ENCODE measurements at regions not wholly inside any gene's neighbourhood (a gene's known extent, or its start where the extent isn't known, plus 50 kb on each side); places are given as distances from the start of the nearest gene placed in this dataset.

DNA sequence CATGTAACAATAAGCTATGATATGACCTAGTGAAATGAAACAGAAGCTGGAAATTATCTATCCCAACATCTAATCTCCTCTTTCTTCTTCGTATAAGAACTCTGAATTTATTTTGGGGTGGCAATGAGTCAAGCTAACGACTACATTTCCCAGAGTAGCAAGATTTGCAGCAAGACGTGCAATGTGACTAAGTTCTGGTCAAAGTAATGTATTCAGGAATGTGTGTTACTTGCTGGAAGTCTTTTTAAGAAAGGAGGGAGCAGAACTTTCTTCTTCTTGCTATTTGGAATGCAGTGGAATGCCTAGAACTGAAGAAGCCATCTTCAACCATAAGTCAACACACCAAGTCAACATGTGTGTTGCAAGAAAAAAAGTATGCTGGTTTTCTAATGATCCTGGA is 406.6 kb upstream of the MEF2C start:
- TF ChIP-seq, protein P1, sequence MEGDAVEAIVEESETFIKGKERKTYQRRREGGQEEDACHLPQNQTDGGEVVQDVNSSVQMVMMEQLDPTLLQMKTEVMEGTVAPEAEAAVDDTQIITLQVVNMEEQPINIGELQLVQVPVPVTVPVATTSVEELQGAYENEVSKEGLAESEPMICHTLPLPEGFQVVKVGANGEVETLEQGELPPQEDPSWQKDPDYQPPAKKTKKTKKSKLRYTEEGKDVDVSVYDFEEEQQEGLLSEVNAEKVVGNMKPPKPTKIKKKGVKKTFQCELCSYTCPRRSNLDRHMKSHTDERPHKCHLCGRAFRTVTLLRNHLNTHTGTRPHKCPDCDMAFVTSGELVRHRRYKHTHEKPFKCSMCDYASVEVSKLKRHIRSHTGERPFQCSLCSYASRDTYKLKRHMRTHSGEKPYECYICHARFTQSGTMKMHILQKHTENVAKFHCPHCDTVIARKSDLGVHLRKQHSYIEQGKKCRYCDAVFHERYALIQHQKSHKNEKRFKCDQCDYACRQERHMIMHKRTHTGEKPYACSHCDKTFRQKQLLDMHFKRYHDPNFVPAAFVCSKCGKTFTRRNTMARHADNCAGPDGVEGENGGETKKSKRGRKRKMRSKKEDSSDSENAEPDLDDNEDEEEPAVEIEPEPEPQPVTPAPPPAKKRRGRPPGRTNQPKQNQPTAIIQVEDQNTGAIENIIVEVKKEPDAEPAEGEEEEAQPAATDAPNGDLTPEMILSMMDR (IDR thresholded peaks at IDR 0.05), result no peak
- TF ChIP-seq POLR2A (IDR thresholded peaks at IDR 0.05; ENCODE audit: low read depth) (no peak), POLR2AphosphoS5 (IDR thresholded peaks at IDR 0.05) (no peak), EP300 (IDR thresholded peaks at IDR 0.05) (no peak)

GRCh38 chr5:89287964-89288363 is 405.0 kb upstream of the MEF2C start:
- H3K27ac ChIP-seq (replicated peaks in 1 of 4), result no peak overlapping the region

More for the DNA sequence above, 406.6 kb upstream of the MEF2C start:
- H3K27ac ChIP-seq (replicated peaks in 1 of 4), result no peak overlapping the region
- intact Hi-C loops (cut with DNase I), result no loop called here
- no peaks in the 10 kb centered on the region for H3K4me1 ChIP-seq
- no peak overlapping the region for H3K4me3 ChIP-seq
- H3K27me3 ChIP-seq, result no peaks in the 10 kb centered on the region
- no peaks in the 10 kb centered on the region for H3K36me3 ChIP-seq
- H3K9me3 ChIP-seq, result no peaks in the 10 kb centered on the region
- DNase-seq (ENCODE audit: extremely low spot score), result no peak
- WGBS, result 72% methylated on average over 3 of the region's 3 CpGs

GRCh38 chr5:89286320-89286719 is 403.3 kb upstream of the MEF2C start:
- H3K36me3 ChIP-seq, result no peaks in the 10 kb centered on the region
- no peaks in the 10 kb centered on the region for H3K9me3 ChIP-seq
- intact Hi-C loops (cut with DNase I), result no loop called here
- TF ChIP-seq EP300 (IDR thresholded peaks at IDR 0.05), result no peak
- TF ChIP-seq, protein P1 (IDR thresholded peaks at IDR 0.05), result no peak
- no peak for TF ChIP-seq POLR2A (IDR thresholded peaks at IDR 0.05; ENCODE audit: low read depth)
- no peak for TF ChIP-seq POLR2AphosphoS5 (IDR thresholded peaks at IDR 0.05)
- no peak overlapping the region for H3K27ac ChIP-seq (replicated peaks in 1 of 4)
- DNase-seq (ENCODE audit: extremely low spot score), result no peak
- no peak overlapping the region for H3K4me3 ChIP-seq
- no peaks in the 10 kb centered on the region for H3K27me3 ChIP-seq
- peaks cover 0 to 7% (median 0%) of the 10 kb centered on the region in 4 donors for H3K4me1 ChIP-seq
- 91% methylated on average over 3 of the region's 3 CpGs for WGBS

More at GRCh38 chr5:89287964-89288363, 405.0 kb upstream of the MEF2C start:
- no peak for DNase-seq (ENCODE audit: extremely low spot score)
- Histone ChIP-seq H3K4me3 (no peak overlapping the region), H3K36me3 (no peaks in the 10 kb centered on the region), H3K9me3 (no peaks in the 10 kb centered on the region), H3K4me1 (peaks cover 0 to 1% (median 0%) of the 10 kb centered on the region in 4 donors), H3K27me3 (no peaks in the 10 kb centered on the region)
- TF ChIP-seq POLR2A (IDR thresholded peaks at IDR 0.05; ENCODE audit: low read depth), result no peak
- TF ChIP-seq POLR2AphosphoS5 (IDR thresholded peaks at IDR 0.05), result no peak
- no peak for TF ChIP-seq EP300 (IDR thresholded peaks at IDR 0.05)
- TF ChIP-seq, protein P1 (IDR thresholded peaks at IDR 0.05), result no peak
- intact Hi-C loops (cut with DNase I), result no loop called here

DNA sequence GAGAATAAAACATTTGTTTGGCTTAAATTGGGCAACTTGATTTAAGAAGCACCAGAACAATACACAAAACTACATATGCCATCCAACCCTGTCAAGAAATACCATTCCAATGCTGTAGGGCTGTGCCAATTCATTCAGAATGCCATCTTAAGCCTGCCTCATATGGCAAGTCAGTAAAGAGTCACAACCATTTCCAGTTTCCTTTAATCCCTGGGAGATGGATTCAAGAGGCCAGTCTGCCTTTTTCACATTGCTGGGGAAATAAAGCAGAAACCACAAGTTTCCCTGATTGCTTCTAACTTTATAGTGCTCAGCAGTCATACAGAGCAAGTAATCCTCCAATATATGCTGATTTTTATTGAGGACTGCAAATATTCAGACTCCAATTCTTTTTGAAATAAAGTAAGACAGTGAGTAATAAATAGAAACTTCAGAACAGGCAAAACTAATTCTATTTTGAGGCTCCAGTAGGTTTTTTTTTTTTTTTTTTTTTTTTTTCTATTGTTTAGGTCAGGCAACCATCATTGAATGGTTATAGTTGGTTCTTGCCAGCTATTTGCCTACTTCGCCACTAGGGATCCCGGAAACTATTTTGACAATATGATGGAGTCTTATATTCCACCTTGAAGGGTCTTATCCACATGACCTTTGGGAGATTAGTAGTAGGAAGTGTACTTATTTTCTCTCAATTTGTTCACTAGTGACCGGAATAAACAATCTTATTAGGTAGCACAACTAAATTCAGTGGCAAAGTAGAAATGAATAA is 400.9 kb upstream of the MEF2C start:
- Histone ChIP-seq H3K36me3 (no peaks in the 10 kb centered on the region), H3K27ac (replicated peaks in 1 of 4) (no peak overlapping the region), H3K9me3 (no peaks in the 10 kb centered on the region), H3K4me1 (peaks cover 0 to 7% (median 0%) of the 10 kb centered on the region in 4 donors), H3K27me3 (no peaks in the 10 kb centered on the region), H3K4me3 (no peak overlapping the region)
- 93% methylated on average over 3 of the region's 3 CpGs for WGBS
- DNase-seq (ENCODE audit: extremely low spot score), result no peak
- intact Hi-C loops (cut with DNase I), result no loop called here
- TF ChIP-seq, protein P1 (IDR thresholded peaks at IDR 0.05), result no peak
- TF ChIP-seq POLR2AphosphoS5 (IDR thresholded peaks at IDR 0.05), result no peak
- no peak for TF ChIP-seq POLR2A (IDR thresholded peaks at IDR 0.05; ENCODE audit: low read depth)
- no peak for TF ChIP-seq EP300 (IDR thresholded peaks at IDR 0.05)

Measured in esophagus muscularis mucosa (tissue), 4 donors.